Natural killer cell treated with Interleukin-12 subunit alpha and Interleukin-12 subunit beta and Interleukin-15 and Interleukin-18, amount 100 ng/mL, for 72 hours (primary cell): ENCODE measurements at regions not wholly inside any gene's neighbourhood (a gene's known extent, or its start where the extent isn't known, plus 50 kb on each side); places are given as distances from the start of the nearest gene placed in this dataset.
"Not testable (repeated sequence)": the region's sequence is repeated elsewhere in the genome, so short reads cannot be mapped to it uniquely, and the experiment has no call there.

Source experiments
- ATAC-seq, 2 donors: fragments of 150-1000 bp; cut with Tn5 transposase in 1 of 2; sonication (Bioruptor Pico), chemical (Tn5 transposase) in 1 of 2; 2 replicates each; pipeline ENCODE4 v1.10.0; 2021
- DNase-seq: peaks from one replicate; pipeline ENCODE4 v3.0.0; 2022; ENCODE audit warnings: low spot score
- H3K27ac Mint-ChIP-seq, 2 donors: 1 replicate in 1 of 2; 2 replicates in 1 of 2; pipeline ENCODE4 v1.8.0; 2022; ENCODE audit warnings: mixed read lengths in 2 of 2, mild to moderate bottlenecking in 1 of 2, moderate library complexity in 1 of 2
- H3K27me3 Mint-ChIP-seq, 2 donors: 1 replicate in 1 of 2; 2 replicates in 1 of 2; pipeline ENCODE4 v1.8.0; 2022; ENCODE audit warnings: mixed read lengths in 2 of 2
- H3K36me3 Mint-ChIP-seq: one replicate; pipeline ENCODE4 v1.8.0; 2022; ENCODE audit warnings: mixed read lengths
- H3K4me1 Mint-ChIP-seq, 2 donors: 1 replicate in 1 of 2; 2 replicates in 1 of 2; pipeline ENCODE4 v1.8.0; 2022; ENCODE audit warnings: low read depth in 2 of 2, mixed read lengths in 2 of 2, mild to moderate bottlenecking in 1 of 2
- H3K4me3 Mint-ChIP-seq: one replicate; pipeline ENCODE4 v1.8.0; 2022; ENCODE audit warnings: mixed read lengths
- H3K9me3 Mint-ChIP-seq: 2 replicates; pipeline ENCODE4 v1.8.0; 2022; ENCODE audit warnings: mixed read lengths

GRCh38 chr12:131219670-131220330 lies 266.1 kb downstream of the ADGRD1 start:
- ATAC-seq (no peak), DNase-seq (no peak)
- Mint-ChIP-seq H3K4me1 (peaks cover 7 to 8% of the 10 kb centered on the region in 2 donors), H3K9me3 (no peaks in the 10 kb centered on the region), H3K27ac (no peak overlapping the region), H3K36me3 (no peaks in the 10 kb centered on the region), H3K27me3 (peaks cover 15 to 18% of the 10 kb centered on the region in 2 donors), H3K4me3 (no peak overlapping the region)

DNA sequence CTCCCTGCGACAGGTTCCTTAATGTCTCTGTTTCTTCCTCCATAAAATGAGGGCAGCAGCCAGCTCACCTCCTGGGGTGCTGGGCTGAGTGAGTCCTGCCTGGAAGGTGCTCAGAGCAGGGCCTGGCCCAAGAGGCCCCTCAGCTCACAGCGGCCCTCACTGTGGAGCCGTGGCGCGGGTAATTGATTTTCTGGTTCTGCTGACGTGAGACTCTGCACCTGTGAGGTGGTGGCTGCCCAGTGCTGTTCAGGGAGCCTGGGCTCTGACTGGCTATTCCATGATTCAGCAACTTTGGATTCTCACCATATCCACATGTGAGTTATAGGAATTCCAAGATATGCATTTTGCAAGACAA lies 266.6 kb downstream of the ADGRD1 start:
- H3K27ac Mint-ChIP-seq = no peak overlapping the region
- H3K36me3 Mint-ChIP-seq = no peaks in the 10 kb centered on the region
- DNase-seq (no peak), ATAC-seq (no peak)
- H3K9me3 Mint-ChIP-seq = no peaks in the 10 kb centered on the region
- H3K27me3 Mint-ChIP-seq = peaks cover 15 to 18% of the 10 kb centered on the region in 2 donors
- H3K4me3 Mint-ChIP-seq = no peak overlapping the region
- peaks cover 7 to 8% of the 10 kb centered on the region in 2 donors for H3K4me1 Mint-ChIP-seq

GRCh38 chr12:131221061-131221956 lies 267.6 kb downstream of the ADGRD1 start:
- Mint-ChIP-seq H3K36me3 (no peaks in the 10 kb centered on the region), H3K4me1 (peaks cover 7 to 8% of the 10 kb centered on the region in 2 donors), H3K27ac (no peak overlapping the region), H3K4me3 (no peak overlapping the region), H3K9me3 (no peaks in the 10 kb centered on the region), H3K27me3 (peaks cover 15 to 18% of the 10 kb centered on the region in 2 donors)
- ATAC-seq (peak in 1 of 2 donors; percentile 7), DNase-seq (peak; percentile 50)

DNA sequence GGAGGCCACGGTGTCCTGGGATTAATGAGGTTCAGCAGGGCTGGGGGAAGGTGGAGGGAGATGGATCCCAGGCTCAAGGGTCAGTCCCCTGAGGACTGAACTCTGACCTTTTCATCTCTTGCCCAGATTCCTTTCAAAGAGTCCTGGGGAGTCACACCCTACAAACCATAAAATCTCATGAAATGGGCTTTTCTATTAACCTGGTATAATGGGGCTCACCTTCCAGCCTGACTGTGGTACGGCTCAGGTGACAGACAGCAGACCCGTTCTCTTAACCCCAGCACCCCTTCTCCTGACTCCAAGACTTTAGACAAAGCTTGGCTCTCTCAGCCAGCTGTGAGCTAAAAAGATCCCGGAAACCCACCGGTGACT lies 268.2 kb downstream of the ADGRD1 start:
- no peaks in the 10 kb centered on the region for H3K9me3 Mint-ChIP-seq
- H3K4me3 Mint-ChIP-seq = no peak overlapping the region
- H3K36me3 Mint-ChIP-seq = no peaks in the 10 kb centered on the region
- H3K27ac Mint-ChIP-seq = no peak overlapping the region
- DNase-seq = no peak
- ATAC-seq = no peak
- H3K4me1 Mint-ChIP-seq = peaks cover 7 to 8% of the 10 kb centered on the region in 2 donors
- peaks cover 14 to 17% of the 10 kb centered on the region in 2 donors for H3K27me3 Mint-ChIP-seq

DNA sequence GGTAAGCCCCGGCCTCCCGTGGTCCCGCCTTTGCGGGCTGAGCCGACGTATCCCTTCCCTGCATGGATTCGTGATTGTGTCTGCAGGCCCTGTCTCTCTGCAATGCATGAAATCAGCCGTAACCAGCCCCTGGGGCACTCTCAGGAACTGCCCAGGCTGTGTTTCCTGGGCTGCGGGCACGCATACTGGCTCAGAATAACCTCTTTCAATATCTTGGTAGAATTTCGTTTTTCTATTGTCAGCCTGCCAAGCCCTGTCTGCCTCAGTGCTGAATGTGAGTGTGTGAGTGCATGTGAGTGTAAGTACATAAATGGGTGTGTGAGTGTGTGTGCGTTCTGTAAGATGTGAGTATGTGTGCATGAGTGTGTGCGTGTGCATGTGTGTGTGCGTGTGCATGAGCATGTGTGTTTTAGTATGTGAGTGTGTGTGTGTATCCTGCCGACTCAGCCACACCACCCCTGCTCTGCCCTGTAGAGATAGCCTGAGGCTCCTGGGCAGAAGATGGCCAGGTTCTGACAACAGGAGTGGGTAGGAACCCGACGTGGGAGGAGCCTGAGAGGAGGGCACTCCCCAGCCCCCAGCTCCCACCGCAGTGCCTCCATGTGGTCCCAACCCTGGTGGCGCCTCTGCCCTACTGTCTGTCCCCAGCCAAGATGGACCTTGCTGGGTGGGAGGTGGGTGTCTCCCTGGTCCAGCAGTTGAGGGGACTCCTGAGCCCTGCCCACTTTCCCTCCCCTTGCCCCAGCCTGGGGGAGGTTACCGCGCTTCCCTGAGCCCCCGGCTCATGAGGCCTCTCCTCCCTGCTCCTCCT lies 268.8 kb downstream of the ADGRD1 start:
- Mint-ChIP-seq H3K4me1 (peaks cover 7 to 8% of the 10 kb centered on the region in 2 donors), H3K9me3 (no peaks in the 10 kb centered on the region), H3K36me3 (no peaks in the 10 kb centered on the region), H3K27ac (no peak overlapping the region), H3K4me3 (peak overlapping the region; percentile 4), H3K27me3 (peaks cover 10 to 12% of the 10 kb centered on the region in 2 donors)
- ATAC-seq (no peak), DNase-seq (peak; percentile 60)

DNA sequence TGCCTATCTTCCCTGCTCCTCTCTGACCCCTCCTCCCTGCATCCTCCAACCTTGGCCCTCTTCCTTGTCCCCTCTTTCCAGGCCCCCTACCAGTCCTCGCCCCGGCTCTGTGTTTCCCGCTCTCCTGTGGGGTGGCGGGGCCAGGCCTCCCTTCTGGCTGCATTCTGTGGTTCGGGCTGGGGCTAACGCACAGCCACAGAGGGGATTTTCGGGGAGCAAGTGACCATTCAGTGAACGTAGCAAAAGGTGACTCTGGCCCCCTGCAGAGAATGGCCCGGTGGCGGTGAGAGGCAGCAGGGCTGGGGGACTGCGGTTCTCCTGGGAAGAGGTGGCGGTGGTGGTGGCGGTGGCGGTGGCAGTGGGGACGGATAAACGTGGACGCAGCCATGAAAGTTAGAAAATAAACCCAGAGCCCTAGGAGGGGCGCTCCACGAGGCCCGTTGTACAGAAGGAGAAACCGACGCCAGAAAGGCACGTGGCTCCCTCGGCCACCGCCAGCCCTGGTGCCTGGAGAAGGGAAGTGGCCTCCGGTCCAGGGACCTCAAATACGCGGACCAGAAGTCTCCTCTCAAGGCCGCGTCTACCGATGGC lies 269.6 kb downstream of the ADGRD1 start:
- no peak for ATAC-seq
- no peak overlapping the region for H3K27ac Mint-ChIP-seq
- H3K4me3 Mint-ChIP-seq = no peak overlapping the region
- peaks cover 6 to 8% of the 10 kb centered on the region in 2 donors for H3K27me3 Mint-ChIP-seq
- no peaks in the 10 kb centered on the region for H3K36me3 Mint-ChIP-seq
- peak; percentile 54 for DNase-seq
- no peaks in the 10 kb centered on the region for H3K9me3 Mint-ChIP-seq
- H3K4me1 Mint-ChIP-seq = peaks cover 7 to 8% of the 10 kb centered on the region in 2 donors

GRCh38 chr12:131223791-131224225 lies 270.1 kb downstream of the ADGRD1 start:
- ATAC-seq = no peak
- Mint-ChIP-seq H3K27me3 (peaks cover 5 to 8% of the 10 kb centered on the region in 2 donors), H3K4me3 (no peak overlapping the region)

DNA sequence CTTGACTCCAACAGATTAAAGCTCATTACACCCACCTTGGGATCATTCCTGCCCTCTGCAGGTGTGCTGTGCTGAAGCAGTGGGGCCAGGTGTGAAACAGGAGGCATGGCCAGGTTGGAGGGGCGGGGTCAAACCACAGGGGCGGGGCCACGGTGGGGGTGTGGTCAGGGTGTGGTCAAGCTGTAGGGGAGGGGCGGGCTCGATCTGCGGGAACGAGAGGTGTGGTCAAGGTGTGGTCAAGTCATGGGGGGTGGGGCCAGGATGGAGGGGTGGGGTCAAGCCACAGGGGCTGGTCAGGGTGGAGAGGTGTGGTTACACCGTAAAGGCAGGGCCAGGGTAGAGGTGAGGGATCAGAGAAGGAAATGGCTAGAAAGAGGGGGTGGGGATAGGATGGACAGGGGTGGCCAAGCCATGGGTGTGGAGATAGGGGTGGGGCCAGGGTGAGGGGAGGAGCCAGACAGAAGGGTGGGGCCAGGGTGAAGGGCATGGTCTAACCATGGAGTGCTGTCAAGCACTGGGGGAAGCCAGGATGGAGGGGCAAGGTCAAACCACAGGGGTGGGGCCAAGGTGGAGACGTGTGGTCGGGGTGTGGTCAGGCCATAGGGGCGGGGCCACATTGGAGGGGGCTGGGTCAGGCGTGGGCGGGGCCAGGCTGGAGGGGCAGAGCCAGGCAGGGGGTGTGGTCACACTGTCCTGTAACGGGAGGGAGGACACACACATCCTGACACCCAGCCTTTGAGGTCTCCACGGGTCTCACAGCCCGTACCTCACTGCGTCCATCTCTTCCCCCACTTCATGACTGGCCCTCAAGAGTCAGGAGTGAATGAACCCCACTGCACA lies 270.7 kb downstream of the ADGRD1 start:
- not testable (repeated sequence) for H3K9me3 Mint-ChIP-seq, H3K27me3 Mint-ChIP-seq, H3K36me3 Mint-ChIP-seq, H3K27ac Mint-ChIP-seq, H3K4me3 Mint-ChIP-seq, DNase-seq, H3K4me1 Mint-ChIP-seq
- peak; percentile 47 to 55 for ATAC-seq

More at GRCh38 chr12:131223791-131224225, 270.1 kb downstream of the ADGRD1 start:
- Mint-ChIP-seq H3K36me3 (no peaks in the 10 kb centered on the region), H3K4me1 (peaks cover 7 to 8% of the 10 kb centered on the region in 2 donors), H3K27ac (no peak overlapping the region), H3K9me3 (no peaks in the 10 kb centered on the region)
- peak; percentile 39 for DNase-seq

DNA sequence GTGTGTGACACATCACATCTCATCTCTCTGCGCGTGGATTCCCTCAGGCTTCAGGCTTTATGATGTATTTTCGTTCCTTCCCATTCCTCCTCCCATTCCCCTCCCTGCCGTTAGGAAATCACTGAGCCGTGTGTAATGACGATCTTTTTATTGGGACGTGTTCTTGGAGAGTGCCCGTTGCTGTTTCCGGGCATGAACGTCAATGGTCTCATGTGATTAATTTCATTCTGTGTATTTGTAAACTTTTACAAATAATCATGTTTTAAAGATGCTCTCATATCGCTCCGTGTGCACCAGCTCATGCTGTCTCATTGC lies 271.3 kb downstream of the ADGRD1 start:
- not testable (repeated sequence) for H3K4me3 Mint-ChIP-seq, H3K4me1 Mint-ChIP-seq, H3K27ac Mint-ChIP-seq, DNase-seq, H3K36me3 Mint-ChIP-seq, H3K9me3 Mint-ChIP-seq, ATAC-seq
- peaks cover 11 to 13% of the 10 kb centered on the region in 2 donors for H3K27me3 Mint-ChIP-seq

GRCh38 chr12:131226345-131227265 lies 272.9 kb downstream of the ADGRD1 start:
- H3K4me1 Mint-ChIP-seq = peaks cover 7 to 8% of the 10 kb centered on the region in 2 donors
- H3K9me3 Mint-ChIP-seq = no peaks in the 10 kb centered on the region

GRCh38 chr12:131227641-131228040 lies 273.9 kb downstream of the ADGRD1 start:
- not testable (repeated sequence) for H3K27ac Mint-ChIP-seq, H3K4me3 Mint-ChIP-seq, H3K36me3 Mint-ChIP-seq, H3K4me1 Mint-ChIP-seq, ATAC-seq, H3K9me3 Mint-ChIP-seq
- DNase-seq = peak; percentile 60
- peaks cover 20 to 25% of the 10 kb centered on the region in 2 donors for H3K27me3 Mint-ChIP-seq

More at GRCh38 chr12:131226345-131227265, 272.9 kb downstream of the ADGRD1 start:
- no peak overlapping the region for H3K27ac Mint-ChIP-seq
- no peaks in the 10 kb centered on the region for H3K36me3 Mint-ChIP-seq
- DNase-seq = peak; percentile 49
- H3K4me3 Mint-ChIP-seq = no peak overlapping the region
- H3K27me3 Mint-ChIP-seq = peaks cover 21 to 24% of the 10 kb centered on the region in 2 donors
- peak in 1 of 2 donors; percentile 2 for ATAC-seq

DNA sequence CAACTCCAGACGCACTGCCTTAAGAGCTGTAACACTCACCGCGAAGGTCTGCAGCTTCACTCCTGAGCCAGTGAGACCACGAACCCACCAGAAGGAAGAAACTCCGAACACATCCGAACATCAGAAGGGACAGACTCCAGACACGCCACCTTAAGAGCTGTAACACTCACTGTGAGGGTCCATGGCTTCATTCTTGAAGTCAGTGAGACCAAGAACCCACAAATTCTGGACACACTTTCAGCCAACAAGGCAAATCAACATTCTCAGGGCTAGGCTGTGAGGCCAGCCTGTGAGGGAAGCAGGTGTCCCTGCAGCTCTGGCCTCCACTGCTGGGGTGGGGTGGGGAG lies 275.3 kb downstream of the ADGRD1 start:
- not testable (repeated sequence) for H3K36me3 Mint-ChIP-seq, H3K9me3 Mint-ChIP-seq, H3K4me3 Mint-ChIP-seq, H3K4me1 Mint-ChIP-seq, ATAC-seq, H3K27ac Mint-ChIP-seq, DNase-seq
- peaks cover 20 to 24% of the 10 kb centered on the region in 2 donors for H3K27me3 Mint-ChIP-seq
